ENCODE measurements at regions not wholly inside any gene's neighbourhood (a gene's known extent, or its start where the extent isn't known, plus 50 kb on each side); places are given as distances from the start of the nearest gene placed in this dataset.

GRCh38 chr6:117126213-117126612 is 139.1 kb upstream of the VGLL2 start:
- no peak for TF ChIP-seq EZH2phosphoT487 (IDR thresholded peaks at IDR 0.05; ENCODE audit: borderline replicate concordance)
- no peak for TF ChIP-seq CTCF (conservative IDR thresholded peaks at IDR 0.05; ENCODE audit: low read length)
- H3K27me3 ChIP-seq (ENCODE audit: insufficient read depth, low read length, poor library complexity, severe bottlenecking): no peaks in the 10 kb centered on the region
- H4K20me1 ChIP-seq (ENCODE audit: insufficient read depth, low read length, poor library complexity, severe bottlenecking): no peaks in the 10 kb centered on the region
- no peaks in the 10 kb centered on the region for H3K36me3 ChIP-seq (ENCODE audit: insufficient read depth, low read length)
- H3K9me2 ChIP-seq (replicated peaks; ENCODE audit: low read depth, low read length): no peaks in the 10 kb centered on the region
- no peak overlapping the region for H3K9ac ChIP-seq (ENCODE audit: low read depth, low read length, poor library complexity, severe bottlenecking)
- no peaks in the 10 kb centered on the region for H3K4me1 ChIP-seq (ENCODE audit: insufficient read depth, low read length, poor library complexity, severe bottlenecking)
- no peak overlapping the region for H2AFZ ChIP-seq (ENCODE audit: low read length)
- no peak overlapping the region for H3K4me2 ChIP-seq (ENCODE audit: low read depth, low read length, poor library complexity, severe bottlenecking)
- no peaks in the 10 kb centered on the region for H3K9me3 ChIP-seq (ENCODE audit: insufficient read depth, low read depth, low read length)
- no peaks in the 10 kb centered on the region for H3F3A ChIP-seq (ENCODE audit: low read depth)
- no peak overlapping the region for H3K4me3 ChIP-seq (ENCODE audit: low read length, poor library complexity, severe bottlenecking)
- no peaks in the 10 kb centered on the region for H3K79me2 ChIP-seq (ENCODE audit: insufficient read depth, low read length)

- Histone ChIP-seq H3K9me2 (replicated peaks; ENCODE audit: low read depth, low read length) (no peaks in the 10 kb centered on the region), H3K36me3 (ENCODE audit: insufficient read depth, low read length) (no peaks in the 10 kb centered on the region), H3K4me2 (ENCODE audit: low read depth, low read length, poor library complexity, severe bottlenecking) (no peak overlapping the region), H2AFZ (ENCODE audit: low read length) (no peak overlapping the region), H3K27me3 (ENCODE audit: insufficient read depth, low read length, poor library complexity, severe bottlenecking) (no peaks in the 10 kb centered on the region), H3K79me2 (ENCODE audit: insufficient read depth, low read length) (no peaks in the 10 kb centered on the region), H3K9ac (ENCODE audit: low read depth, low read length, poor library complexity, severe bottlenecking) (no peak overlapping the region), H3K4me3 (ENCODE audit: low read length, poor library complexity, severe bottlenecking) (no peak overlapping the region), H3F3A (ENCODE audit: low read depth) (no peaks in the 10 kb centered on the region), H3K4me1 (ENCODE audit: insufficient read depth, low read length, poor library complexity, severe bottlenecking) (no peaks in the 10 kb centered on the region), H4K20me1 (ENCODE audit: insufficient read depth, low read length, poor library complexity, severe bottlenecking) (no peaks in the 10 kb centered on the region), H3K9me3 (ENCODE audit: insufficient read depth, low read depth, low read length) (no peaks in the 10 kb centered on the region)
- TF ChIP-seq CTCF (conservative IDR thresholded peaks at IDR 0.05; ENCODE audit: low read length): no peak
- TF ChIP-seq EZH2phosphoT487 (IDR thresholded peaks at IDR 0.05; ENCODE audit: borderline replicate concordance): no peak
Measured at GRCh38 chr6:117128052-117128451, 137.3 kb upstream of the VGLL2 start.

GRCh38 chr6:117130125-117130524 is 135.2 kb upstream of the VGLL2 start:
- Histone ChIP-seq H3K9ac (ENCODE audit: low read depth, low read length, poor library complexity, severe bottlenecking) (no peak overlapping the region), H4K20me1 (ENCODE audit: insufficient read depth, low read length, poor library complexity, severe bottlenecking) (no peaks in the 10 kb centered on the region), H3K9me2 (replicated peaks; ENCODE audit: low read depth, low read length) (no peaks in the 10 kb centered on the region), H3K4me2 (ENCODE audit: low read depth, low read length, poor library complexity, severe bottlenecking) (no peak overlapping the region), H2AFZ (ENCODE audit: low read length) (no peak overlapping the region), H3F3A (ENCODE audit: low read depth) (no peaks in the 10 kb centered on the region), H3K27me3 (ENCODE audit: insufficient read depth, low read length, poor library complexity, severe bottlenecking) (no peaks in the 10 kb centered on the region), H3K79me2 (ENCODE audit: insufficient read depth, low read length) (no peaks in the 10 kb centered on the region), H3K4me1 (ENCODE audit: insufficient read depth, low read length, poor library complexity, severe bottlenecking) (no peaks in the 10 kb centered on the region), H3K9me3 (ENCODE audit: insufficient read depth, low read depth, low read length) (no peaks in the 10 kb centered on the region), H3K4me3 (ENCODE audit: low read length, poor library complexity, severe bottlenecking) (no peak overlapping the region), H3K36me3 (ENCODE audit: insufficient read depth, low read length) (no peaks in the 10 kb centered on the region)
- TF ChIP-seq EZH2phosphoT487 (IDR thresholded peaks at IDR 0.05; ENCODE audit: borderline replicate concordance) (no peak), CTCF (conservative IDR thresholded peaks at IDR 0.05; ENCODE audit: low read length) (no peak)
